ENCODE measurements at regions not wholly inside any gene's neighbourhood (a gene's known extent, or its start where the extent isn't known, plus 50 kb on each side); places are given as distances from the start of the nearest gene placed in this dataset.

DNA sequence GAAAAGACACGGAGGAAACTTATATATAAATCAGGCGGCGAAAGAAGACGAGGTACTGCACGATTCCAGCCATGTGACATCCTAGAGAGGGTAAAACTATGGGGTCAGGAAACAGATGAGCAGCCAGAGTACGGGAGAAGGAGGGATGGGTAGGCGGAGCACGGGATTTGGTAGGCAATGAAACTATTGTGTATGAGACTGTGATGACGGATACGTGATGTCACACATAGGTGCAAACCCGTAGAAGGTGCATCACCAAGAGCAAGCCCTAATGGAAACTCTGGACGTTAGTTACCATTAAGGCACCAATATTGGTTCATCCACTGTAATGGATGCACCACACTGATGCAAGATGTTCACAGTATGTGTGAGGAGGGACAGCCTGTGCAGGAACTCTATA lies 93.8 kb upstream of the MGMT start:
- ChIA-PET CTCF (ENCODE audit: low intra/inter-chr PET ratio, low total read pairs) (no interaction called here), POLR2A (no interaction called here)
- Histone ChIP-seq H3K9me3 (ENCODE audit: low read length) (no peaks in the 10 kb centered on the region), H3K27me3 (ENCODE audit: control insufficient read depth in 1 of 2, insufficient read depth in 2 of 2, low read length in 2 of 2) (peaks cover 1 to 31% of the 10 kb centered on the region in 2 experiments; a peak in 4 of 5 replicates), H2AFZ (ENCODE audit: low read length) (no peak overlapping the region), H3K79me2 (ENCODE audit: insufficient read depth, low read length) (no peaks in the 10 kb centered on the region), H4K20me1 (ENCODE audit: insufficient read depth, low read length) (no peaks in the 10 kb centered on the region), H3K27ac (ENCODE audit: extremely low read length, insufficient read depth, low read length) (no peak overlapping the region), H3K4me1 (ENCODE audit: insufficient read depth, low read length) (no peaks in the 10 kb centered on the region), H3K4me3 (replicated peaks in 1 of 3; ENCODE audit: insufficient read depth in 1 of 3, low read depth in 2 of 3, low read length in 3 of 3) (no peak overlapping the region), H3K36me3 (replicated peaks in 1 of 2; ENCODE audit: control insufficient read depth in 1 of 2, insufficient read depth in 2 of 2, low read length in 2 of 2) (no peaks in the 10 kb centered on the region), H3K4me2 (ENCODE audit: low read depth, low read length) (no peak overlapping the region), H3K9ac (ENCODE audit: insufficient read depth, low read depth, low read length) (no peak overlapping the region)
- ATAC-seq (no peak), DNase-seq (ENCODE audit: low spot score) (no peak), FAIRE-seq (no peak)
- intact Hi-C loops (cut with micrococcal nuclease; ENCODE audit: unreplicated experiment) (no loop called here), in situ Hi-C loops (cut with HindIII; ENCODE audit: extremely low pct_ligation_motif_present, low pct_unique_long_range_greater_than_20kb) (no loop called here)
- 19% methylated on average over 12 of the region's 12 CpGs for WGBS (ENCODE audit: low lambda C conversion rate)
- no TSS peak for BruUV-seq (replicated peaks)
- TF ChIP-seq CCDC6 (CRISPR knock-in tag; IDR thresholded peaks at IDR 0.05) (no peak), CREB1 (IDR thresholded peaks at IDR 0.05) (peak; percentile 70), CREB1 (CRISPR knock-in tag; IDR thresholded peaks at IDR 0.05) (no peak)

DNA sequence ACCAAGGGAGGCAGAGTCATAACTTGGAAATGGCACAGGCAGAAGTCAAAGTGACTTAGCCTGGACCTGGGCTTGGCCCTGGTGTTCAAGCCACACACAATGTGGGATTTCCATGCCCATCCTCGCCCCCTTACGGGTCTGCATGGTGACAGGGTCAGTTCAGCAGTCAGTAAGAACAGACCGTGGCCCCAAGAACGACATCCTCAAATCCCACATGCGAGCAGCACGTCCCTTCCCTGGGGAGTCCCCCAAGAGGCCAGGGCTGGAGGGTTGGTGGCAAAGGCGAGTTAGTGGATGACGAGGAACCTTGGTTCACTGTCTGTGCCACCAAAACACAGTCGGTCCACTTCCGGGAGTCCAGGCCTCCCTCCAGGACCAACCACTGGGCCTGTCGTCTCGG lies 93.3 kb upstream of the MGMT start:
- WGBS (ENCODE audit: low lambda C conversion rate) = 56% methylated on average over 5 of the region's 12 CpGs
- Histone ChIP-seq H3K4me2 (ENCODE audit: low read depth, low read length) (no peak overlapping the region), H4K20me1 (ENCODE audit: insufficient read depth, low read length) (no peaks in the 10 kb centered on the region), H3K79me2 (ENCODE audit: insufficient read depth, low read length) (no peaks in the 10 kb centered on the region), H3K27ac (ENCODE audit: extremely low read length, insufficient read depth, low read length) (no peak overlapping the region), H3K36me3 (replicated peaks in 1 of 2; ENCODE audit: control insufficient read depth in 1 of 2, insufficient read depth in 2 of 2, low read length in 2 of 2) (no peaks in the 10 kb centered on the region), H3K27me3 (ENCODE audit: control insufficient read depth in 1 of 2, insufficient read depth in 2 of 2, low read length in 2 of 2) (peaks cover 0 to 29% of the 10 kb centered on the region in 2 experiments; a peak in 3 of 5 replicates), H3K9ac (ENCODE audit: insufficient read depth, low read depth, low read length) (no peak overlapping the region), H2AFZ (ENCODE audit: low read length) (no peak overlapping the region), H3K4me3 (replicated peaks in 1 of 3; ENCODE audit: insufficient read depth in 1 of 3, low read depth in 2 of 3, low read length in 3 of 3) (no peak overlapping the region), H3K9me3 (ENCODE audit: low read length) (no peaks in the 10 kb centered on the region), H3K4me1 (ENCODE audit: insufficient read depth, low read length) (no peaks in the 10 kb centered on the region)
- ChIA-PET CTCF (ENCODE audit: low intra/inter-chr PET ratio, low total read pairs) (no interaction called here), POLR2A (no interaction called here)
- intact Hi-C loops (cut with micrococcal nuclease; ENCODE audit: unreplicated experiment) (no loop called here), in situ Hi-C loops (cut with HindIII; ENCODE audit: extremely low pct_ligation_motif_present, low pct_unique_long_range_greater_than_20kb) (no loop called here)
- BruUV-seq (replicated peaks) = no TSS peak
- no peak for ATAC-seq
- no peak for TF ChIP-seq HCFC1 (IDR thresholded peaks at IDR 0.05; ENCODE audit: low read depth, low read length)
- TF ChIP-seq, protein P1, sequence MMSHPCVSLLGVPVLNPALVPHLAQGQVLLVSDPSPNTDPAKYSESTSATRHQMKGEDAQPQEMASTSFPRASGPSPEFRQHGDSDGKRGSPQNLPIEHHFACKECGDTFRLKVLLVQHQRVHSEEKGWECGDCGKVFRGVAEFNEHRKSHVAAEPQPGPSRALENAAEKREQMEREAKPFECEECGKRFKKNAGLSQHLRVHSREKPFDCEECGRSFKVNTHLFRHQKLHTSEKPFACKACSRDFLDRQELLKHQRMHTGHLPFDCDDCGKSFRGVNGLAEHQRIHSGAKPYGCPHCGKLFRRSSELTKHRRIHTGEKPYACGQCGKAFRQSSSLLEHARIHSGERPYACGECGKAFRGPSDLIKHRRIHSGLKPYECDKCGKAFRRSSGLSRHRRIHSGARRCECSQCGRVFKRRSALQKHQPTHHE (CRISPR knock-in tag; IDR thresholded peaks at IDR 0.05; ENCODE audit: borderline replicate concordance) = no peak
- TF ChIP-seq, protein P2, sequence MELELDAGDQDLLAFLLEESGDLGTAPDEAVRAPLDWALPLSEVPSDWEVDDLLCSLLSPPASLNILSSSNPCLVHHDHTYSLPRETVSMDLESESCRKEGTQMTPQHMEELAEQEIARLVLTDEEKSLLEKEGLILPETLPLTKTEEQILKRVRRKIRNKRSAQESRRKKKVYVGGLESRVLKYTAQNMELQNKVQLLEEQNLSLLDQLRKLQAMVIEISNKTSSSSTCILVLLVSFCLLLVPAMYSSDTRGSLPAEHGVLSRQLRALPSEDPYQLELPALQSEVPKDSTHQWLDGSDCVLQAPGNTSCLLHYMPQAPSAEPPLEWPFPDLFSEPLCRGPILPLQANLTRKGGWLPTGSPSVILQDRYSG (CRISPR knock-in tag; IDR thresholded peaks at IDR 0.05) = no peak
- TF ChIP-seq, protein P3, sequence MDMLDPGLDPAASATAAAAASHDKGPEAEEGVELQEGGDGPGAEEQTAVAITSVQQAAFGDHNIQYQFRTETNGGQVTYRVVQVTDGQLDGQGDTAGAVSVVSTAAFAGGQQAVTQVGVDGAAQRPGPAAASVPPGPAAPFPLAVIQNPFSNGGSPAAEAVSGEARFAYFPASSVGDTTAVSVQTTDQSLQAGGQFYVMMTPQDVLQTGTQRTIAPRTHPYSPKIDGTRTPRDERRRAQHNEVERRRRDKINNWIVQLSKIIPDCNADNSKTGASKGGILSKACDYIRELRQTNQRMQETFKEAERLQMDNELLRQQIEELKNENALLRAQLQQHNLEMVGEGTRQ (IDR thresholded peaks at IDR 0.05; ENCODE audit: low read depth, low read length) = no peak
- TF ChIP-seq, protein P3 (CRISPR knock-in tag; IDR thresholded peaks at IDR 0.05; ENCODE audit: borderline replicate concordance) = no peak
- no peak for TF ChIP-seq MTF2 (CRISPR knock-in tag; IDR thresholded peaks at IDR 0.05; ENCODE audit: borderline replicate concordance)
- no peak for TF ChIP-seq ZNF713 (CRISPR knock-in tag; IDR thresholded peaks at IDR 0.05)
- no peak for FAIRE-seq
- no peak for DNase-seq (ENCODE audit: low spot score)

Data from HepG2 (cell line).